Keratinocyte (primary cell): ENCODE measurements at regions not wholly inside any gene's neighbourhood (a gene's known extent, or its start where the extent isn't known, plus 50 kb on each side); places are given as distances from the start of the nearest gene placed in this dataset.

Experiments
- CTCF ChIP-seq, 3 experiments: IDR thresholded peaks in 1 of 3; conservative IDR thresholded peaks in 1 of 3; optimal IDR thresholded peaks in 1 of 3; 2 replicates in 2 of 3; 3 replicates in 1 of 3; pipeline versions ENCODE3 to v1.5.1; 2011; ENCODE audit warnings: low read length in 3 of 3, mild to moderate bottlenecking in 3 of 3, moderate library complexity in 2 of 3, control low read depth in 1 of 3, inconsistent platforms in 1 of 3; ENCODE audit not compliant: insufficient read depth in 2 of 3; ENCODE audit errors: extremely low read depth in 1 of 3
- EZH2 ChIP-seq: IDR thresholded peaks from one replicate; pipeline ENCODE4 v1.6.1; 2012; ENCODE audit warnings: inconsistent platforms, mild to moderate bottlenecking, low read length, moderate library complexity

DNA sequence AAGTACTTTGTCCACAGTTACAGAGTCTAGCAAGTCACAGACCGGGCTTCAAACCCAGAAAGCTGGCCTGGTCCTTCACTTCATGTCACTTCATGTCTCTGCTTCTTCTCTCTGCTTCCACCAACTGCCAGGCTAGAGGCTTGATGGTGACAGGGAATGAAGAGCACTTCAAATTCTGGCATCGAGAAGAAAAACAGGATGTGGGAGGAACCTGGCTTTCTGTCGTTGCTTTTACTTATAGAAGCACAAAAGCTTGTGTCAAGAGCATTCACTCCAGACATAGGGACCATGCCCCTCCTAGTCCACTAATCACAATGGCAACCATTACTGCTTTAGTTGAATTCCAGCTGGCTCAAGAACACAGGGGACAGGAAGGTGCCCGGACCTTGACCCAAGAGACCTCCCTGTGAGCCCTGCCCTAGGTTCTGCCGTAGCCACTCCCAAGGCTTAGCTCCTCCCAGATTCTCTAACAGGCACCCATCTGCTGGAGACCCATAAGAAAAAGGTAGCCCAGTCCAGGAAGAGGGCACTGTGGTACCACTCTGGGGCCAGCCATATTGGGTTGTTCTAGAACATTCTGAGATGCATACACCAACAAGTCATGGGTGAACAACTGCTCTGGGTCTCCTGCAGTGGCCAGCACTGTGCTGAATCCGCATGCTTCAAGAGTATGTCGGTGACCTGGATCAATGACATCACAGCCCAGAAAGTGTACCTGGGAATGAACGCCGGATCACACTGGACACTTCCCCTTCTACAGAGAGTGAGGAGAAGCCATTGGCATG, 181.8 kb downstream of the C16orf95 start:
- TF ChIP-seq CTCF (optimal IDR thresholded peaks at IDR 0.05 in 1 of 3, IDR thresholded peaks at IDR 0.05 in 1 of 3, conservative IDR thresholded peaks at IDR 0.05 in 1 of 3; ENCODE audit: extremely low read depth in 1 of 3, insufficient read depth in 2 of 3, low read length in 3 of 3) (no peak), EZH2 (no peak)
